Epithelial cell of esophagus (primary cell): ENCODE measurements at regions not wholly inside any gene's neighbourhood (a gene's known extent, or its start where the extent isn't known, plus 50 kb on each side); places are given as distances from the start of the nearest gene placed in this dataset.

Source experiments
- DNase-seq: peaks from one replicate; pipeline ENCODE4 v3.0.0; 2010; ENCODE audit warnings: low read depth
- H3K4me3 ChIP-seq: 2 replicates; pipeline ENCODE4 v1.5.1; 2011; ENCODE audit warnings: mild to moderate bottlenecking, low read length, control low read depth
- TF ChIP-seq, protein P1 (sequence below): IDR thresholded peaks from 2 replicates; pipeline ENCODE4 v1.5.1; 2011; ENCODE audit warnings: low read depth, mild to moderate bottlenecking, low read length, control low read depth, inconsistent platforms; ENCODE audit not compliant: insufficient read depth; ENCODE audit errors: missing control alignments

DNA sequence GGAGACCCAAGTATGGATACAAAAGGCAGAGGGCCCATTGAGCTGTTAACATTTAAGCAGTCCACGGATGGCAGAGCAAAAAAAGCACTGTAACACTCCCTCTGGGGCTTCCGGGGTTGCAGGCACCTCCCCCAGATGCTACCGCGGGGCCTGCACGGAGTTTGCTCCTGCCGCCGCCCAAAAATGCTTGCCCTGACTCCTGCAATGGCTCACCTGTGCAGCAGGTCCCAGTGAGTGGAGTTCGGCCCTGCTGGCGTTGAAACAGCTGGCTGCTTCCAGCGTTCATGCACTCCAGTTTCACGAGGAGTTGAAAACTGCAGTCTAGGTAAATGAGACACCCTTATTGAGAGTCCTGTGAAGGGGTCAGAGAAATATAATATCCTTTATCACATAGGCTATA lies 832.8 kb downstream of the NCAM2 start:
- no peak overlapping the region for H3K4me3 ChIP-seq
- TF ChIP-seq, protein P1, sequence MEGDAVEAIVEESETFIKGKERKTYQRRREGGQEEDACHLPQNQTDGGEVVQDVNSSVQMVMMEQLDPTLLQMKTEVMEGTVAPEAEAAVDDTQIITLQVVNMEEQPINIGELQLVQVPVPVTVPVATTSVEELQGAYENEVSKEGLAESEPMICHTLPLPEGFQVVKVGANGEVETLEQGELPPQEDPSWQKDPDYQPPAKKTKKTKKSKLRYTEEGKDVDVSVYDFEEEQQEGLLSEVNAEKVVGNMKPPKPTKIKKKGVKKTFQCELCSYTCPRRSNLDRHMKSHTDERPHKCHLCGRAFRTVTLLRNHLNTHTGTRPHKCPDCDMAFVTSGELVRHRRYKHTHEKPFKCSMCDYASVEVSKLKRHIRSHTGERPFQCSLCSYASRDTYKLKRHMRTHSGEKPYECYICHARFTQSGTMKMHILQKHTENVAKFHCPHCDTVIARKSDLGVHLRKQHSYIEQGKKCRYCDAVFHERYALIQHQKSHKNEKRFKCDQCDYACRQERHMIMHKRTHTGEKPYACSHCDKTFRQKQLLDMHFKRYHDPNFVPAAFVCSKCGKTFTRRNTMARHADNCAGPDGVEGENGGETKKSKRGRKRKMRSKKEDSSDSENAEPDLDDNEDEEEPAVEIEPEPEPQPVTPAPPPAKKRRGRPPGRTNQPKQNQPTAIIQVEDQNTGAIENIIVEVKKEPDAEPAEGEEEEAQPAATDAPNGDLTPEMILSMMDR: no peak

DNA sequence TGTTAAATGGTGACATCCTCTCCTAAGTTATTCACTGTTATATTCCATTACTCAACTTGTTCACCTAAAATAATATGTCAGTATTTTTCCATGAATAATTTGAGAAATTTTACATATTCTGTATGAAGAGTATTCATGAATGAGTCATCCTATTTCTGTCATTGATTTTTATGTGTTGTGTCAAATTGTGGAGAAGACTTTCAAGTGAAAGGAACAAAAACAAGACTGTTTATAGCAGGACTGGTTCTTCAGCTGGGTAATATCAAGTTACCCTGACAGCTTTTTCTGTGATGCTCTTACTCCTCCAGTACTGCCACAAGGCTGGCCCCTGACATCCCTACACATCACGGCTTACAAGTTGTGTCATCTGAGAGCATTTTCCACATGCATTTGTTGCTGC lies 847.7 kb downstream of the NCAM2 start:
- H3K4me3 ChIP-seq: no peak overlapping the region
- no peak for DNase-seq
- TF ChIP-seq, protein P1: no peak

More for the DNA sequence above, 832.8 kb downstream of the NCAM2 start:
- no peak for DNase-seq

GRCh38 chr21:21851205-21851604 lies 853.0 kb downstream of the NCAM2 start:
- TF ChIP-seq, protein P1: no peak
- H3K4me3 ChIP-seq: no peak overlapping the region
- no peak for DNase-seq

GRCh38 chr21:21851657-21852056 lies 853.4 kb downstream of the NCAM2 start:
- TF ChIP-seq, protein P1: no peak
- peak; percentile 1 for DNase-seq
- no peak overlapping the region for H3K4me3 ChIP-seq

DNA sequence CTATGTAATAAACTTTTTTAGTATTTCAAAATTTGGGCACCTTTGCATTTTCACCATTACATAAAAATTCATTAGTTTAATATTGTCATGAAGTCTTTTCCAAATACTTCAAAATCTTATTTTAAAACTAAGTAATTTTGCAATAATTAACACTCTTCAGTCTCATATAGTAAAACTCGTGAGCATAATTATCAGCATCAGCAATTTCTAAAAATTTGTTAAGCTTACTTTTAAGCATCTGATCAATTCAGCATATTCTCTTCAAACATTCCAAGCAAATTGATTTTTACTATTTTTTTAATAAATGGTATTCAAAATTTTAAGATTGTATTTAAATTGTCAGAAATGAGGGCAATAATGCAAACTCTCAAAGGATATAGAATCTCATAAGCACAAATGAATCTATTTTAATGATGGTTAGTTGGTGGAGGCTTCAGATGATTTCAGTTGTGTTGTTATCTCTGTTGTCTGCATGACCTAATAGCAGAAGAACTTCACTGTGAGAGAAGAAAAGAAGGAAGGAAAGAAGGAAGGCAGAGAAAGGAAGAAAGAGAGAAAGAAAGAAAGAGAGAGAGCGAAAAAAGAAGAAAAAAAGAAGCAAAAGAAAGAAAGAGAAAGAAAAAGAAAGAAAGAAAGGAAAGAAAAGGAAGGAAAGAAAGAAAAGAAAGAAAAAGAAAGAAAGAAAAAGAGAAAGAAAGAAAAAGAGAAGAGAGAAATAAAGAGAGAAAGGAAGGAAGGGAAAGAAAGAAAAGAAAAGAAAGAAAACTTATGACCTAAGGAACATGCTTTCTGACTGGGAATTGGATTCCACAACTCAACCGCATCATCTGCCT lies 860.5 kb downstream of the NCAM2 start:
- no peak for DNase-seq
- TF ChIP-seq, protein P1: no peak
- no peak overlapping the region for H3K4me3 ChIP-seq

DNA sequence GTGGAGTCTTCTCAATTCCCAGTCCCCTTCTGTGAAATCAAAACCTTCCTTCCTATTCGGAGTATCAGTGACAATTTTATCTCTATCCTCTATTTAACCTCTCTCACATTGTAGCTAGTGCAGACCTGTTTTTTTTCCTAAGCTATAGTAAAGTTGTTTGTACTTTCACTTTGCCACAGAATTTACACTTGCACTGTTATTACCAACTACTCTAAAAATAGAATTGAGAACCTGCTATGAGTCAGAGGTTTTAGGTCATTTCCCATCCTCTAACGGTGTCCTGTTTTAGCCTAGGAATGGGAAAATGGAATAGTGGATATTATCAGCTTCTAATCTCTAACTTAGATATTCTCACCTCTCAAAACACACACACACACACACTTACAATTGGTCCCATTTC lies 862.7 kb downstream of the NCAM2 start:
- no peak for DNase-seq
- no peak overlapping the region for H3K4me3 ChIP-seq
- TF ChIP-seq, protein P1: no peak
